ENCODE measurements at regions not wholly inside any gene's neighbourhood (a gene's known extent, or its start where the extent isn't known, plus 50 kb on each side); places are given as distances from the start of the nearest gene placed in this dataset.

GRCh38 chr5:155926766-155927165 lies 400.2 kb upstream of the SGCD start:
- Histone ChIP-seq H3K36me3 (no peaks in the 10 kb centered on the region), H3K27ac (no peak overlapping the region), H3K4me3 (no peak overlapping the region), H3K4me1 (no peaks in the 10 kb centered on the region), H3K9me3 (no peaks in the 10 kb centered on the region), H3K27me3 (replicated peaks in 1 of 7) (no peaks in the 10 kb centered on the region)
- DNase-seq, result no peak
- 92 to 95% (median 94%) methylated on average over 2 of the region's 2 CpGs for WGBS, 5 donors
- intact Hi-C loops (cut with DNase I; ENCODE audit: low total_unique reads), result no loop called here
- TF ChIP-seq POLR2AphosphoS5 (IDR thresholded peaks at IDR 0.05) (no peak), CTCF (IDR thresholded peaks at IDR 0.05 in 8 of 11, conservative IDR thresholded peaks at IDR 0.05 in 3 of 11) (no peak), POLR2A (IDR thresholded peaks at IDR 0.05) (no peak)

GRCh38 chr5:155929112-155929511 lies 397.9 kb upstream of the SGCD start:
- no peak overlapping the region for H3K4me3 ChIP-seq
- TF ChIP-seq POLR2A (IDR thresholded peaks at IDR 0.05) (no peak), POLR2AphosphoS5 (IDR thresholded peaks at IDR 0.05) (no peak), CTCF (IDR thresholded peaks at IDR 0.05 in 8 of 11, conservative IDR thresholded peaks at IDR 0.05 in 3 of 11) (no peak)
- no peaks in the 10 kb centered on the region for H3K27me3 ChIP-seq (replicated peaks in 1 of 7)
- H3K4me1 ChIP-seq, result no peaks in the 10 kb centered on the region
- WGBS, 5 donors, result 79 to 92% (median 83%) methylated on average over 2 of the region's 2 CpGs
- no peaks in the 10 kb centered on the region for H3K36me3 ChIP-seq
- intact Hi-C loops (cut with DNase I; ENCODE audit: low total_unique reads), result no loop called here
- H3K27ac ChIP-seq, result no peak overlapping the region
- no peak for DNase-seq
- no peaks in the 10 kb centered on the region for H3K9me3 ChIP-seq

- Histone ChIP-seq H3K4me3 (no peak overlapping the region), H3K36me3 (no peaks in the 10 kb centered on the region), H3K4me1 (no peaks in the 10 kb centered on the region), H3K9me3 (no peaks in the 10 kb centered on the region), H3K27ac (no peak overlapping the region), H3K27me3 (replicated peaks in 1 of 7) (peaks cover 0 to 12% (median 0%) of the 10 kb centered on the region in 7 donors)
- TF ChIP-seq CTCF (IDR thresholded peaks at IDR 0.05 in 8 of 11, conservative IDR thresholded peaks at IDR 0.05 in 3 of 11) (no peak), POLR2AphosphoS5 (IDR thresholded peaks at IDR 0.05) (no peak), POLR2A (IDR thresholded peaks at IDR 0.05) (no peak)
- DNase-seq, result no peak
- intact Hi-C loops (cut with DNase I; ENCODE audit: low total_unique reads), result no loop called here
- 60 to 80% (median 73%) methylated on average over 1 of the region's 1 CpG for WGBS, 5 donors
Measured at GRCh38 chr5:155934964-155935363, 392.0 kb upstream of the SGCD start.

GRCh38 chr5:155935723-155936122 lies 391.2 kb upstream of the SGCD start:
- Histone ChIP-seq H3K4me1 (no peaks in the 10 kb centered on the region), H3K36me3 (no peaks in the 10 kb centered on the region), H3K27ac (no peak overlapping the region), H3K4me3 (no peak overlapping the region), H3K9me3 (no peaks in the 10 kb centered on the region), H3K27me3 (replicated peaks in 1 of 7) (peaks cover 0 to 12% (median 0%) of the 10 kb centered on the region in 7 donors)
- intact Hi-C loops (cut with DNase I; ENCODE audit: low total_unique reads), result no loop called here
- TF ChIP-seq POLR2A (IDR thresholded peaks at IDR 0.05) (no peak), POLR2AphosphoS5 (IDR thresholded peaks at IDR 0.05) (no peak), CTCF (IDR thresholded peaks at IDR 0.05 in 8 of 11, conservative IDR thresholded peaks at IDR 0.05 in 3 of 11) (no peak)
- 76 to 92% (median 85%) methylated on average over 4 to 6 of the region's 6 CpGs for WGBS, 5 donors
- peak; percentile 58 for DNase-seq

All from spleen (tissue), 11 donors.